HFFc6 (cell line): ENCODE measurements at regions not wholly inside any gene's neighbourhood (a gene's known extent, or its start where the extent isn't known, plus 50 kb on each side); places are given as distances from the start of the nearest gene placed in this dataset.
A peak's percentile ranks its signal among the peaks of the same experiment; 100 is the strongest.

Source experiments
- DNase-seq: peaks from one replicate; pipeline ENCODE4 v3.0.0-alpha.2; 2018
- H3K27ac Mint-ChIP-seq: 2 replicates; pipeline ENCODE4 v1.8.0; 2020; ENCODE audit warnings: mild to moderate bottlenecking, mixed read lengths
- H3K27me3 Mint-ChIP-seq: 2 replicates; pipeline ENCODE4 v1.8.0; 2021; ENCODE audit warnings: mild to moderate bottlenecking, moderate library complexity, mixed read lengths; ENCODE audit not compliant: insufficient read depth
- H3K36me3 Mint-ChIP-seq: 2 replicates; pipeline ENCODE4 v1.8.0; 2021; ENCODE audit warnings: low read depth, mixed read lengths
- H3K4me1 Mint-ChIP-seq: 2 replicates; pipeline ENCODE4 v1.8.0; 2020; ENCODE audit warnings: low read depth, mixed read lengths
- H3K4me3 Mint-ChIP-seq: 2 replicates; pipeline ENCODE4 v1.8.0; 2020; ENCODE audit warnings: mild to moderate bottlenecking, moderate library complexity, mixed read lengths
- H3K9me3 Mint-ChIP-seq: 2 replicates; pipeline ENCODE4 v1.8.0; 2020; ENCODE audit warnings: mild to moderate bottlenecking, mixed read lengths
- TF ChIP-seq, protein P1 (sequence below): fragments of 200-600 bp; sonication (generic); IDR thresholded peaks from 2 replicates; pipeline ENCODE4 v1.5.0; 2021; ENCODE audit warnings: antibody characterized with exemption, mild to moderate bottlenecking

DNA sequence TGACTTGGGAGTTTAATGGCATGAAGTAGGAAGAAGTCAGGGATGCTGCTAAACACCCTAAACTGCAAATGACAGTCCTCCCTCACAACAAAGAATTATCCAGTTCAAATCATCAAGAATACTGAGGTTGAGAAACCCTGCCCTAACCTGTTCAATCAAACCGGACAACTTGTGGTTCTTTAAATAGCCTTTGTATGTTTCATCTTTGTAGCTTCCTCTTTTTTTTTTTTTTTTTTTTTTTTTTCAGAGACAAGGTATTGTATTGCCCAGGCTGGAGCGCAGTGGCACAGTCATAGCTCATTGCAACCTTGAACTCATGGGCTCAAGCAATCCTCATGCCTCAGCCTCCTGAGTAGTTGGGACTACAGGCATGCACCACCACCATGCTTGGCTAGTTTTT is 52.5 kb upstream of the TTC29 start:
- no peak for DNase-seq
- Mint-ChIP-seq H3K4me1 (no peaks in the 10 kb centered on the region), H3K36me3 (no peaks in the 10 kb centered on the region), H3K27me3 (peaks cover 7% of the 10 kb centered on the region), H3K27ac (no peak overlapping the region), H3K9me3 (no peaks in the 10 kb centered on the region), H3K4me3 (no peak overlapping the region)
- TF ChIP-seq, protein P1, sequence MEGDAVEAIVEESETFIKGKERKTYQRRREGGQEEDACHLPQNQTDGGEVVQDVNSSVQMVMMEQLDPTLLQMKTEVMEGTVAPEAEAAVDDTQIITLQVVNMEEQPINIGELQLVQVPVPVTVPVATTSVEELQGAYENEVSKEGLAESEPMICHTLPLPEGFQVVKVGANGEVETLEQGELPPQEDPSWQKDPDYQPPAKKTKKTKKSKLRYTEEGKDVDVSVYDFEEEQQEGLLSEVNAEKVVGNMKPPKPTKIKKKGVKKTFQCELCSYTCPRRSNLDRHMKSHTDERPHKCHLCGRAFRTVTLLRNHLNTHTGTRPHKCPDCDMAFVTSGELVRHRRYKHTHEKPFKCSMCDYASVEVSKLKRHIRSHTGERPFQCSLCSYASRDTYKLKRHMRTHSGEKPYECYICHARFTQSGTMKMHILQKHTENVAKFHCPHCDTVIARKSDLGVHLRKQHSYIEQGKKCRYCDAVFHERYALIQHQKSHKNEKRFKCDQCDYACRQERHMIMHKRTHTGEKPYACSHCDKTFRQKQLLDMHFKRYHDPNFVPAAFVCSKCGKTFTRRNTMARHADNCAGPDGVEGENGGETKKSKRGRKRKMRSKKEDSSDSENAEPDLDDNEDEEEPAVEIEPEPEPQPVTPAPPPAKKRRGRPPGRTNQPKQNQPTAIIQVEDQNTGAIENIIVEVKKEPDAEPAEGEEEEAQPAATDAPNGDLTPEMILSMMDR, result no peak

DNA sequence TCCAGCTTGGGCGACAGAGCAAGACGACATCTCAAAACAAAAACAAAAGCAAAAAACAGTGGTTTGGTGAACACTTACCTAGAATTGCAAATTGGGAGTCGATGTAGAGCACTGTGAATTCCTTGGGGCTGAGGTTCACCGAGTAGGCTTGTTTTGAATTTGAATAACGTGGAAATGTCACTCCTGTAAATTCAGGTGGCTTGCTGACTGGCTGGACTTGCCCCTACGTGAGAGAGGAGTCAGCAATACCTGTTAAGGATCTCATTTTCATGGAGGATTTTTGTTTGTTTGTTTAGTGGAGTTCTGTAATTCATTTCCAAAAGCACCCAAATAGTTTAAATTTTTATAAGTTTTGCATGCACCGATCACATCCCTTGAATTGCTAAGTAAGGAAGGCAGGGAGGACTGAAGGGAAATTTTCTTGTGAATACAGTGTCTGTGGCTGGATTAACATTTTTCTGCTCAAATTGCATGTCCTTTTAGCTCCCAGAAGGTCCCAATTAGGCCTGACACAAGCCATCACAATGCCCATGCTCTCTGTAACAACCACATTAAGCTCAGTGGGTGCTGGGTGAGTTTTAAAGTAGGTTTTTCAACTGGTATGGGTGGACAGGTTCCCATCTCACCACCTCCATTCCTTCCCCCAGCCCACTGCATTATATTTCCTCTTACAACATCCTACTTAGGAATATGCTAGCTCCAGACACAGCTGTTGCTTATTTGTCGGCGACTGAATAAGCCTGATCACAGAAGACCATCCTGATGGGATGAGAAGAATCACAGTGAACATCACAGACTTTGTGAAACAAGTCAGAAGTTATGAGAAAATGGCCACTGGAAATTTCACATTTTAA is 58.5 kb upstream of the TTC29 start:
- Mint-ChIP-seq H3K27ac (no peak overlapping the region), H3K4me1 (peaks cover 7% of the 10 kb centered on the region; the same call in 1 of the 2 replicates), H3K4me3 (no peak overlapping the region), H3K9me3 (no peaks in the 10 kb centered on the region), H3K27me3 (peaks cover 8% of the 10 kb centered on the region), H3K36me3 (no peaks in the 10 kb centered on the region)
- TF ChIP-seq, protein P1, result no peak
- peak; percentile 6 for DNase-seq

DNA sequence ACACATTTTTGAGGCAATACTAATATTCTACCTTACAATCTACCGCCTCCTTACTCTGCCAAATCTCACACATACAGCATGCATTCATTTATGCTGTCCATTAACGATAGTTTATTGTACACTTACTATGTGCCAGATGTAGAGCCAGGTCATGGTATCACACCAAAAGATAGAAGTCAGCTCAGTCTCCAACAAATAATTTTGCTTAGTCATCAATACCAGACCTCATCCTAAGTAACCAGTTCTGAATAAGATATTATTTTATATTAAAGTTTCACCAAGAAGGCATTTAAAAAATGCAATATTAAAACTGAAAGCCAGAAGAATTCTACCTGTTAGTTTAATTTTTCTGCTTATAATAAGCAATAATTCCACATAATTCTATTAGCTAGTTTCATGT is 60.6 kb upstream of the TTC29 start:
- no peaks in the 10 kb centered on the region for H3K9me3 Mint-ChIP-seq
- peaks cover 11% of the 10 kb centered on the region for H3K27me3 Mint-ChIP-seq
- no peak overlapping the region for H3K4me3 Mint-ChIP-seq
- no peak for DNase-seq
- TF ChIP-seq, protein P1, result no peak
- H3K36me3 Mint-ChIP-seq, result no peaks in the 10 kb centered on the region
- H3K4me1 Mint-ChIP-seq, result peaks cover 7% of the 10 kb centered on the region; the same call in 1 of the 2 replicates
- no peak overlapping the region for H3K27ac Mint-ChIP-seq

DNA sequence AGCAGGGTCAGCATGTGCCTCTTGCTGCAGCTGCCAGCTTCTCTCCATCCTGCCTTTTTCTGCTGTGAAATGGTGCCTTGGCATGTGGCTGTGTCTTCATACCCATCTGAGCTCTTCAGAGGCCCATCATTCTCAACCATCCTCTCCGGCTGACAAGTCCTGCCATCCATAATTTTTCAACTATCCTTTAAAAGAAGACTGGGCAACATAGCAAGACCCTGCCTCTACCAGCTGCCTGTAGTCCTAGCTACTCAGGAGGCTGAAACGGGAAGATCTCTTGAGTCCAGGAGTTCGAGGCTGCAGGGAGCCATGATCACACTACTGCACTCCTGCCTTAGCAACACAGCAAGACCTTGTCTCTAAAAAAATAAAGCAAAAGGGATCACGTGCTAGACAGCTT is 64.2 kb upstream of the TTC29 start:
- peaks cover under 1% of the 10 kb centered on the region; the same call in 1 of the 2 replicates for H3K4me1 Mint-ChIP-seq

DNA sequence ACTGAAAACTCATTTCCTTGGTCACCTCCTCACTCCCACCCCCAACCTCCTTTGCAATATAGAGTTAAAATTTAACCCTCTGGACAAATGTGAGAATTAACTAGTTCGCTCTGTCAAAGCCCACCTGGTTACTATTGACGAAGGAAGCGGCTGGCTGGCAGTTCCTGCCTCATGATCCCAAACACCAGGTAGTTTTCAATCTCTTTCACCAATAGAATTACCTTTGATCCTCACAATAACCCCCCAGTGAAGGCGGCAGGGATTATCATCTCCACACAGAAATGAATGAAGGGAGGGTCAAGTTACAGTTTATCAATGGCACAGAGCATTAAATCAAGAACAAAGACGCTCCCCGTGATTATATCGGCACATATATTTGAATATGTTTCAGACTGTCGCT is 65.7 kb upstream of the TTC29 start:
- DNase-seq, result no peak
- Mint-ChIP-seq H3K4me3 (no peak overlapping the region), H3K27me3 (peaks cover 18% of the 10 kb centered on the region), H3K36me3 (no peaks in the 10 kb centered on the region), H3K4me1 (peaks cover 9% of the 10 kb centered on the region), H3K27ac (no peak overlapping the region), H3K9me3 (no peaks in the 10 kb centered on the region)
- TF ChIP-seq, protein P1, result no peak

More for the DNA sequence above, 64.2 kb upstream of the TTC29 start:
- TF ChIP-seq, protein P1, result no peak
- no peak overlapping the region for H3K4me3 Mint-ChIP-seq
- no peaks in the 10 kb centered on the region for H3K36me3 Mint-ChIP-seq
- H3K27me3 Mint-ChIP-seq, result peaks cover 18% of the 10 kb centered on the region
- DNase-seq, result no peak
- no peak overlapping the region for H3K27ac Mint-ChIP-seq
- H3K9me3 Mint-ChIP-seq, result no peaks in the 10 kb centered on the region
